Left hindlimb (tissue), 1 donor: ENCODE measurements at regions not wholly inside any gene's neighbourhood (a gene's known extent, or its start where the extent isn't known, plus 50 kb on each side); places are given as distances from the start of the nearest gene placed in this dataset.

ENCODE experiments used
- DNase-seq: peaks from one replicate; pipeline ENCODE4 v3.0.0-alpha.2; 2018

DNA sequence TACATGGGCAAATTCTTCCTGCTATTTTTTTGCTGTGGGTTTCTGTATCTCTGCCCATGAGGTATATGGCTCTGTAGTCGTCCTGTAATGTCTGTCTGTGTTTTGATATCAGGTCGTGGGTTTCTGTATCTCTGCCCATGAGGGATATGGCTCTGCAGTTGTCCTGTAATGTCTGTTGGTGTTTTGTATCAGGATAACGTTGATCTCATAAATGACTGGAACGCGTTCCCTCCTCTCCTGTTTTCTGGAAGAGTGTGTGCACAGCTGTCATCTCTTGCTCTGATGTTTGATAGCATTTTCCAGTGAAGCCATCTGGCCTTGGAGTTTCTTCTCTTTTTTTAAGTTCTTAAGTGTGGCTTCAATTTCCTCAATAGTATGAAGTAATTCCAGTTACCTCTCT is 57.2 kb downstream of the SOX1 start:
- DNase-seq = no peak

DNA sequence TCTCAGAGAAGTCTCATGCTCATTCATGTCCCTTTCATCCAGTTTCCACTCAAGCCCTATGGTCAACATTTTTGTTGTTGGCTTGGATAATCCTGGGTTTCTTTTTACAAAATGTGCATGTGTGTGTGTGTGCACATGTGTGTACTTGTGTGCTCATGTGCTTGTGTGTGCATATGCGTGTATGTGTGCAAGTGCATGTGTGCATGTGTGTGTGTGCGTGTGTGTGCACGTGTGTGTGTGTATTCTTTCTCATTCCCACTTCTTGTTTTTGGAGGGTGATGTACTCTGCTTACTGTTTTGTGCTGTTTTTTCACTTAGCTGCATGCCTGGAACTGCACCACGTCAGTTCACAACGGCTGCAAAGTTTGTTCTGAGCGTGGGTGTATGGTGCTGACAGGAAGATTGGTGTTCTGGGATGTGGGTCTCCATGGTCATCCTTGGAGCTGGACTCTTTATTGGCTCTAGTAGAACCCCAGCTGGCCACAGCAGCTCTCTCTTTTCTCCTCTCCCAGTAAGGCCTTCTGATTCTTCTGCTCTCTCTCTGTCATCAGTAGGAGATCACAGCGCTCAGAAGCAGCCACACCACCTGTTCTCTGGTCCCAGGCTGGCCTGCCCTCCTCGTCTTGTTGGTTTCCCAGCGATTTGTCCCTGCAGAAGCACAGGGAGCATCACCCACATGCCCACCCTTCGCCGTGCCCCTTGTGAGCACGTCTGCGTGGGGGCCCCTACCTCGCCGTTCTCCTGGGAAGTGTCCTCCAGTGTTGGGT is 60.8 kb downstream of the SOX1 start:
- DNase-seq = peak; percentile 50

DNA sequence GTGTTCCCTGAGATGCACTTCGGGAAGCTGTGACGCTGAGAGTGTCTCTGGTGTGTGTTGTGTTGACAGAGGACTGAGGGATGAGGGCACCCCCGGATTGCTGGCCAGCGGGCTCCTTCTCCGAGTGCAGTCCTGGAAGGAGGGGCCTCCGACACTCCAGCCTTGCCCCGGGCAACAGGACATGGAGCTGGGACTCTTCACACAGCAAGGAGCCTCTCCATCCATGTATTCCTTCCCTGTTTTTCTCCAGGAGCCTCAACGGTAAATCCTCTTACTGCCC is 61.3 kb downstream of the SOX1 start:
- DNase-seq = no peak

DNA sequence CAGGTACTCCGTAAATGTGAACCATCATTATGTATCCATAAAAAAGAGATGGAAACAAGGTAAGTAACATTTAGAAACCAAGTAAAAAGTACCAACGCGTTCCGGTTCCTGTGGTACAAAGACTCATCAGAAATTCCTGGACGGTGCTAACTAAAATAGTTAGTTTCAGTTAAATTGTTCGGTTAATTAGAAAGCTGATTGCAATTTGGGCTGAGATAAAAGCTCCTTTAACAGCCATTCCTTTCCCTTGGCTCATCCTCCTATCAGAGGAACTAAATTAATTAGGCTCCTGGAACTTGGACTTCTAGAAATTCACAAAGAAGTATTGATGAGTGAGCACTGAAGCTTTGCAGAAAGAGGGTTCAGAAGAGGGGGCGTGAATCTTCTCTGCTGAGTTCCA is 63.5 kb downstream of the SOX1 start:
- no peak for DNase-seq

DNA sequence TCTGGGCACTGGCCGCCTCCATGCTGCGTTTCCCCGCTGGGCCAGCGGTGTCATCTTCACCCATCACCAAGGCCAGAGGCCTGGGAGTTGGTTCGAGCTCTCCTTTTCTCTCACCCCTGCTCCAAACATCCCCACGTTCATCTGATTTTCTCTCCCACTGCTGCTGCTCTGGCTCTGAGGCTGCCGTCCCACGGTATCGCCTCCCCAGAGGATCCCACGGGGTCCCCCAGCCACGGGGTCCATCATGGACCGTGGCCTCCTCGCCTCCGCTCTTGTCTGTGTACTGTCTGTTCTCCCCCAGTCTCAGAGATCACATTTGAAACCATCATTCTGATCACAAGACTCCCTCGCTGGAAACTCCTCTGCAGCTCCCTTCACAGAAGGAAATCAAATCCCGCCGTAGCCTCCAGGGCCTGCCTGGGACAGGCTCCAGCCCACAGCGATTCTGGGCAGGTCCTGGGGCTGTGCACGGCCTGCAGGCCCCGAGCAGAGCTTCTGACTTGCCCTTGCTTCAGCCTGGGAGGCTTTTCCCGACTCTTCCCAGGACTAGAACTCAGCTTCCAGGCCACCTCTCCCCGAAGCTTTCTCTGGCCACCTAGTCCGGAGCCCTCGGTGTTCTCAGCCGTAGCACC is 64.2 kb downstream of the SOX1 start:
- no peak for DNase-seq

DNA sequence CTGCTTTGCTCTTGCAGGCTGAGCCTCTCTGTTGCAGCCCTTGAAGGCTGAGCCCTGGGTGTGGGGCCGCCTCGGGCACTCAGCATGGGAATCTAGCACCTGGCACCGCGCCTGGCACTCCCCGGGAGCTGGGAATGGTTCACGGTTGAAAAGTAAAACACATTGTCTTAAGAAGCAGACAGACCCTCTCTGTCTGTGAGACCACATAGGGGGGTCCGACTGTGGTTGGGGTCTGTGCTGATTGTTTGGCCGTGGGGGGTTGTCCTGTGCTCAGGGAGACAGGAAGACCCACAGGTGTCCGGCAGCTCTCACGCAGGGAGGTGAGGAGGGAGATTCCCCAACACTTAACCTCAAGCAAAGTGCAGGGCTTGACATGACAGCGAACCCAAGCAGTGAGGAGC is 64.8 kb downstream of the SOX1 start:
- DNase-seq = no peak

DNA sequence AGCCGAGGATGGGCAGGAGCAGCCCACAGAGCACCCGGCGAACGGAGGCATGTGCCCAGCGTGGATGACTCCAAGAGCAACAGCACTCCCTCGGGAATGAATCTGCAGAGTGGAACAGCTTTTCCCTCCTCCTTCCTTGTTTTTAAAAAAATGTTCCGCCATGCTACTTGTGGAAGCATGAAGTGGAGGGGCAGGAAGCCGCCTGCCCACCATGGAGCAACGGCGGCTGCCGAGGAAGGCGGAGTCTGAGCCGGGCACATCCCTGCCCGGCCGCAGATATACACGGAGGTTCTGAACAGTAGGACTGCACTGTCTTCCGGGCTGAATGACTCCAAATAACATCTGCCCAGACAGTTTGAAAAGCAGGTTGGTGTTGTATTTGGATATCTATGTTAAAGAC is 65.2 kb downstream of the SOX1 start:
- no peak for DNase-seq

DNA sequence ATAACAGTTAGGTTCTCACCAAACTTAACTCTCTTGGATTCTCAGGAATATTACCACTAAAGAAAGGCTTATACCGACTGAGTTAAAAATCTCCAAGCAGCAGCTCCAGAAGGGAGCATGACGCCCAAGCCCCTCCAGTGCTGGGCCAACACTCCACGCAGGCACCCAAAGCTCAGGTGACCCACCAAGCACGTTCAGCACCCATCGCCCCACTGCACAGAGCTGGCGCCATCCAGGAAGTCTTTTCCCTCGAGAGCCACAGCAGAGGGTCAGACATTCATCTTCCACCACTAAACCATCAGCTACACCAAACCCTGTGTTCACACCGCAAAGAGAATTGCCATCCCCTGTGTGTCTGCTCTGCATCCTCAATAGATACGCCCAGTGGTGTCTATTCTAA is 65.7 kb downstream of the SOX1 start:
- no peak for DNase-seq

DNA sequence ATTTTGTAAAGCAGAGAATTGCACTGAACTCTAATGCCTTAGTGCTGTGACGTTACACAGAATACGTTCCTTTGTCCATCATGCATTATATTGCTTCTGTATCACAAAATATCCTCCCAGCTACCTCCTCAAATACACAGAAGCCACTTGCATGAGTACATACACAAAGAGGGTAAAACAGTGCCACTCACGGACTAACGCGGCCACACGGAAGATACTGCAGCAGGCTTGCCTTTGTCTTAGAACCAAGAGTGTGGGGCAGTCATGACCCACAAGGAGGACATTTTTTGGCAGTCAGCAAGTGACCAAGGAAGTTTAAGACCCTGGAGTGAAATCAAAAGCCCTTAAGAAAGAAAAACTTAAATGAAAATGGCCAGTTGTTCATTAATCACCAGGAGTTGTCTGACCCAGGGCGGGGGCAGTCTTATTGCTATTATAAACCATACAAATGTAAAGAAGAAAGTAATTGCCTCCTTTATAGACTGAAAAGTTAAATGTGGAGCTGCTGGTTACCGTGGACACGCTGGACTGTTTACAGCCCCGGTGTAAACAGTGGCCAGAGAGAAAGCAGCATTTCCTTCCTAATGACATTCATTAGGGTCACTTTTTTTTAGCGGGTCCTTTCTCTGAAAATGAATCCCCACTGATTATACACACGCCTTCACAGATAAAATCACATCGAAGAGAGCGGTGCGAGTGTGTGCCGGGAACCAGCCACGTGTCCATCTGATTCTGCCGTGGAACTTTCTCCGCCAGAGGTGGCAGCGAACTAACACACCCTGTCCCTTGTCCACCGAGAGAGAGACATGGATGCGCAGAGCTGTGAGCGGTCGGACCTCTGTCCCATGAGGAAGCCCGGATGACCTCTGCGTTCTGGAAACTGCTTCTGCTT is 66.8 kb downstream of the SOX1 start:
- DNase-seq = no peak

DNA sequence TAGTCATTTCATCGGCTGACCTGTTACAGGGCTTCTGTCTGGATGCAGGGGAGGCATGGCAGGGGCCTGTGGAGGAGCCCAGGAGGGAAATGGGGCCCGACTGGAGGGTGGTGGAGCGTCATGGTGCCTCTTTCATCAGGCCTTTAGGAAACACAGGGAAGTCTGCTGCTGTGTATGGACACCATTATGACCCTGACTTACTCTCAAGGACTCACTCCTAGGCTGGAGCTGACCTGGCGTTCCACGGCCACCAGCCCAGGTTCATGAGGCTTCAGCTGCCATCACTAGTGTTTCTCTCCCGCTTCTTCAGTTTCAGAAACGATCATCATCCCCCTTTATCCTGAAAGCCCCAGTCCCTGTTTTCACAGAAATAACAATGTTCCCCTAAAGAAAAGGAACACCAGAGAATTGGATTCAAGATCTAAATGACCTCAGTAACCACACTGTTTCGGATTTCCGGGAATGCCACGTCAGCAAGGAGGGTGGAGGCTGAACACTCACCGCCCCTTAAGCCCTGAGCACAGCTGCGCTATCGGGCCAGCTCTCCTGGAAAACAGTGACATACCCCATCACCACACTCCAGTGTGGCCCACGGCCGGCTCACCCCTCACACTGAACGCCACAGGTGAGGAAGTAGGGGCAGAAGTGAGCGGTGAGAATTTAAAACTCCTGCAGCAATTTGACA is 67.6 kb downstream of the SOX1 start:
- no peak for DNase-seq

DNA sequence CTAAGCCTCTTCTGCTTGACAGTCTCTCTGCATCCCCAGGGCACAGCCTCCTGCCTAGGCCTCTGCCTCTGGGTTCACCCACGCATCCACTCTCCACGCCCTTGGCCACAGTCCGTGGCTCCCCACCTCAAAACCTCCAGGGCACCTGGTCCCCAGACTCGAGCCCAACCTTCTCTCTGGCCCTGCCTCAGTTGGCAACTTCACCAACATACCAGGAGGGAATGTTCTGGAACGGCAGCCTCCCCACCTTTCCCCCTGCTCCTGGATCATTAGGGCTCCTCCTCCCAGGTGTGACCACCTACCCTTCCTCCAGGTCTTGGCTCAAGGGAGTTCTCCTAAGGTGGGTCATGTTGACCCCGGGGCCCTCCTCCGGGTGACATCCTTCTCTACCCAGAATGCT is 69.1 kb downstream of the SOX1 start:
- no peak for DNase-seq

DNA sequence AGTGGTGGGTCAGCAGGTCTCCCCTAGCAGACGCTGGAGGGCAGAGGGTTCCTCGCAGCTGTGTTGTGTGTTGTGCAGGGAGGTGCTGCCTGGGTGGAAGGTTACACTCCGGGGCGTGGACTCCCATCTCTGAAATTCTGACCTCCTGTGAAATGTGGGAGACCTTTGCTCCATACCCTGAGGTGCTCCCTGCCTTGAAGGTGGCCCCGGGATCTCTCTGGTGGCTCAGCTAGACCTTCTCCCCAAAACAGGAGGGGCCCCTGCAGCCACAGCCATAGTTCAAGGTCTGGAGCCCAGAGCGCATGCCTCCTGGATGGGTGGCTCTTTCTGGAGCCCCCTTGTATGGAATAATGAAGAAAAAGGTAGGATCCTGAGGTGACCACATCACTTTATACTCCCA is 70.2 kb downstream of the SOX1 start:
- DNase-seq = no peak

DNA sequence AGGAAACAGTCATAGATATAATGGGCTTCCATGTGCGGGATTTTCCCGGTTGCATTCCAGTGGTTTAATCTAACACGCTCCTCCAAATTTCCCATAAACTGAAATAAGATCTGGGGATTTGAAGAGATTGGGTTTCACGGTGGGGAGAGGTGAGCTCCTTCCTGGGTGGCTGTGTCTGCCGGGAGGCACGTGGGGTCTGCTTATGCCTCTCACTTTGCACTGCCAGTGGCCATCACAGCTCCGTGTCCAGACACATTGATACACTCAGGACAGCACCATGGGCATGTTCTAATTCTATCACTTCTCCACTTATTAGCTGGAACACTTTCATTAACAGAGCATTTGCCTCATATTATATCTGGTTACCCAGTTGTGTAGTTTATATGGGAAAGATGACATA is 73.4 kb downstream of the SOX1 start:
- DNase-seq = no peak

DNA sequence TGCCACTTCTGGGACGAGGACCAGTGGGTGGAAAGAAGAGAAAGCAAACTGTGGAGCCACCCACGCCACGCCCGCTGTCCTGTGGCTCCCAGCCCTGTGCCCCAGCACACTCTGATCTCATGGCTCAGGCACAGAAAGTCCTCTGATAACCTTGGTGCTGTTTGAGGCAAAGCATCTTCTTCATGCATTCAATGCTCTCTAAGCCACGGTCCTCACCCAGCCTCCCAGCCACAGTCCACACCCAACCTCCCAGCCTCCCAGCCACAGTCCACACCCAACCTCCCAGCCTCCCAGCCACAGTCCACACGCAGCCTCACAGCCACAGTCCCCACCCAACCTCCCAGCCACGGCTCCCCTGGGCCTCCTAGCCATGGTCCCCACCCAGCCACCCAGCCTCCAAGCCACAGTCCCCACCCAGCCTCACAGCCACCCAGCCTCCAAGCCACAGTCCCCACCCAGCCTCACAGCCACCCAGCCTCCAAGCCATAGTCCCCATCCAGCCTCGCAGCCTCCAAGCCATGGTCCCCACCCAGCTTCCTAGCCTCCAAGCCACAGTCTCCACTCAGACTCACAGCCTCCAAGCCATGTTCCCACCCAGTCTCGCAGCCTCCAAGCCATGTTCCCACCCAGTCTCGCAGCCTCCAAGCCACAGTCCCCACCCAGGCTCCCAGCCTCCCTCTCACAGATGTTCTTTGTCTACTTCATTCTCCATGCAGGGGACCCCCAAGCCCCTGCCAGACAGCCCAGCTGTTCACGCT is 74.9 kb downstream of the SOX1 start:
- DNase-seq = no peak

DNA sequence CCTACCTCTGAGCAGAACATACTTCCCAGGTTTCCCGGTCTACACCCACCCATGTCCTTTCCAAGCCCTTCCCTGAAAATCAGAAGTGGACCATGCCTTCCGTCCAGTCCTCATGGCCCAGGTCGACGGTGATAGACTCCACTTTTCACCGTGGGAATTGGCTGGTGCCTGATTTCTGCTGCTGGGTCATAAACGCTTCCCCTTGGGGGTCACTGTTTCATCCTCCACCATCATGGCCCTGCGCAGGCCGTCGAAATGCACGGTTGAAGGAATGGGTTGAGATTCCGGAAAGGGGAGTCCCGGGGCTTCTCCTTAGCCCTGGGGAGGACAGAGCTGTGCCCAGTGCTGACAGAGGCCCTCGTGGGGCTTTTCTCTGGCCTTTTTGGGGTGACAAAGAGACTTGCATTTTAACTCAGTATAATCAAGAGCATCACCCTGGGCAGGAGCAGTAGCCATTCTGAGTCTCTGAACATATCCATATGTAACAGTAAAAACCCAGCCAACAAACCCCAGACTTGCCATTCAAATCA is 75.5 kb downstream of the SOX1 start:
- no peak for DNase-seq

DNA sequence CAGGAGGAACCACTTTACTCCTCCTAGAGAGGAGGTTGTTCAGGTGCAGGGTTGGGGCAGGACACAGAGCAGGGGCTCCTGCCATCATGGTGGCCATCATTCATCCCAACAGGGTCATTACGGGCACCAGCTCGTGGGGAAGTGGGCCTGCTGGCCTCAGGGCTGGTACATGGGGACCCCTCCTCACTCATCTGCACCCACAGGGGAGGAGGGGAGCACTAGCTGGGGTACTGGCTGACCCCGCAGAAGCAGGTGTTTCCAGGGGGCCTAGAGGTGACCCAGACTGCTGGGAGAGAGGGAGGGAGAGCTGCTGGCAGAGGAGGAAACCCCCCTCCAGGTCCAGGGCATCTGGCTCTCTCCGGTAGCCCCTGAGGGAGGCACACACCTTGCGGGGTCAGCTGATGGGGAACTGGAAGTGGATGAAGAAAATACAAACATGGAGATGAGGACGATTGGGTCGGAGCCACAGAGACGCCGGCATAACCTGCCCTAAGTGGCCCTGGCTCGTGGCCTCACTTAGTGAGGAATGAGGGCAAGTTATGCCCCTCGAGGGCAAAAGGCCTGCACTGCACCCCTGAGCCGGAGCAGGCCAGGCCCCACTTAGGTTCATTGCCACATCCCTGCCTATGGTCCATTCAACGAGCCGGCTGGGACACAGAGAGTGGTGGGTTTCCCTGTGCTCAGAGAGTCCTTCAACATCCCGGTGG is 76.2 kb downstream of the SOX1 start:
- DNase-seq = no peak

DNA sequence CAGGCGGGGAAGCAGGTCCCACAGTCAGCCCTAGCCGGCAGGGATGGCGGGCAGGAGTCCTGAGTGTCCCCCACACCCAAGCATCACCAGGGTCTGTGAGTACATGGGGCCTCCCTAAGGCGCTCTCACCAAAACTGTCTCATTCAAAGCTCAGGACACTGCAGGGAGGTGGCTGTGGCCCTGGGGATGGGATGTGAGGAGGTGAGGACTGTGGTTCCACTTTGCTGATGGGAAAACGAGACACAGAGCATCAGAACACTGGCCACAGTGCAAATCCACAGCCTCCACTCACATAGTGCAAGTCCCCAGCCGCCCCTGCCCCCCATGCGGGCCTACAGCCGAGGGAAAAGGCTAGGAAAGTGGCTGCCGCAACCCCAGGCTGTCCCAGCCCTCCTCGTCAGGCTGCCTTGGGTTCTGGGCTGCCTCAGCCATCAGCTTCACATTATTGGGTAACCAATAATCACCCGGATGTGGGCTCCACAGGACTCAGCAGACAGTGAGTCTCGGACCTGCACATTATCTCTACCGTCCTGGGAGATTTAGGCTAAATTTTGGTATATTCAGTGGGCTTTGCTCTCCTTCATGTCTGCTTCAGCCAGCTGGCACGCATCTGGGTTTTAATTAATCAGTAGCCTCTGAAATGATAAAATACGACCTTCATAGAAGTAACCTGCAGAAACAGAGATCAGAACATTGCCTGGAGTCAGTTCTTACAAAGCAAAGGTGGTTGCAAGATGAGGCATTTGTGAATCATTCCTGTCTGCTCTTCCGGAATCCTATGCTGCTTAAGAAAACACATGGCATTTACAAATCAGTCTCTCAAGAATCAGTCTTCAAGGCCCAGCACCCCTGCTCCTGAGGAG is 77.0 kb downstream of the SOX1 start:
- no peak for DNase-seq

DNA sequence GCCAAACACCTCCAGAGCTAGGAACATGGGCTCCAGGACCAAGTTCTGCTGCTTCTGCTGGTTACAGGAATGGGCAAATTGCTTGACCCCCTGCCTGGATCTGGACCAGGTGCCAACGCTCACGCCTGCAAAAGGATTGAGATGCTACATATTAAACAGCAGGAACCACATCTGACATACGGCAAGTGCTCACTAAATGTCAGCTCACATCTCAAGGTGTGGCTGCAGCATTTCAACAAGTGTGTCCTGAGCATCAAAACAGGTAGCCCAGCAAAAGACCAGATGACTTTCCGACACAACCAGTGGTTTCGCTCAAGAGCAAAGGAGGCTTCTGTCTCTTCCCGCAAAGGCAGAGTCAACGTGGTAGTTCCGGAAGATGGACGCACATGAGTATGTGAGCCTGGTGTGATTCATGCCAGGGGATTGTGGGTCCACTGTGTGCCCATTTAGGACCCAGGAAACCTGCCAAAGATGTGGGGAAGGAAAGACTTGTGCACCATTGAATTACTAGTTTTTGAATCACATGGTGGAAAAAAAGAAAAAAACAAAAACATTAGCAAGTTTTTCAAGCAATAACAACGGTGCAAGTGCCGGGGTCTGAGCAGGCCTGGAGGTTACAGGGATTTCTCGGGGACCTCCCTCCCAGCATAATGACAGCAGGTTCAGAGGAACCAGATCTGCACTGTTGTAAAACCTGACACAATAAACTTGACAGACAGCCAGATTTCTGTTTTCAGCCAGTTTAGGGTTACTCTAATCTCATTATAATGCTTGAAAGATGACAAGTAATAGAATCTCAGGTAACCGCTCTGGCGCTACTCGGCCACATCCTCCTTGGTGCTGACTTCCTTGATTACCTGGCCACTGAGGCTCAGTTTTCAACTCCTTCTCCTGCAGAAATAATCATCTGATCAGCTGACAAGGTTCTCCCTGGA is 77.9 kb downstream of the SOX1 start:
- DNase-seq = no peak

DNA sequence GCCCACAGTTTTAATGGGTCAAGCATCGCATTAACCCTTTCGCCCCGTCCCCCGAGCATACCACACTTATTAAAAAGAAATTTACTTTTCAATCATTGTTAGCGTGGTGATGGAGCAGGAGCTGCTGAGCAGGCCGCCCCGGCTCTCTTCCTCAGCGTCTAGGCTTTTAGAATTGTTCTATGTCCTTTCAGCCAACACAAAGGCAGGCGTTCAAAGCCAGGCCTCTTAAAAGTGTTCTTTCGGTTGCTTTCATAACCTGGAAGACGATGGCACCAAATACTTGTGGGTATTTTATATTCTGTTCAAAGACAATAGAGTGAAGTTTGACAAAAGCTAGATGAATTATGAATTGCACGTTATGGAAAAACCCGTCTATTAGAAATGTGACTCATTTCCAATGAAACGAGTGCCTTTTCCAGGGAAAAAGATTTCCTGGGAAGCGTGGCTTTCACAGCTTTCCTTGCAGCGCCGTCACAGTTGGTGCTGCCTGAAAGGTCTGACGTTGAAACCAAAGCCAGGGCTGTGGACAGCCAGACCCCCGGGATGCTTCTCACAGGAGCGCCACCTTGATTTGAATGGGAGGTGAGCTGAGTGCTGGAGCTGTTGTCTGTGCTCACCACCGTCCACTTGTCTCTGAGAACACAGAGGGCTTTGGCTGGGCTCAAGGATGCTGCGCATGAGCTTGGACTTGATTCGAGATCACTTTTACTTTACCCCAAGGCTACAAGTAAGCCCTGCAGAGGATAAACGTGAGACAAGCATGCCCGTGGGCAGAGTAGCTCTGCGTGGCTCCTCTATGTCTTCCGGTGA is 78.8 kb downstream of the SOX1 start:
- no peak for DNase-seq
